HG02610 (cell line): ENCODE measurements at regions not wholly inside any gene's neighbourhood (a gene's known extent, or its start where the extent isn't known, plus 50 kb on each side); places are given as distances from the start of the nearest gene placed in this dataset.
A peak's percentile ranks its signal among the peaks of the same experiment; 100 is the strongest.
"Not testable (repeated sequence)": the region's sequence is repeated elsewhere in the genome, so short reads cannot be mapped to it uniquely, and the experiment has no call there.

ENCODE experiments used
- ATAC-seq: cut with Tn5 transposase; IDR thresholded peaks from one replicate; pipeline ENCODE4 v1.9.1; 2021; ENCODE audit warnings: mild to moderate bottlenecking, moderate library complexity; ENCODE audit not compliant: unreplicated experiment

DNA sequence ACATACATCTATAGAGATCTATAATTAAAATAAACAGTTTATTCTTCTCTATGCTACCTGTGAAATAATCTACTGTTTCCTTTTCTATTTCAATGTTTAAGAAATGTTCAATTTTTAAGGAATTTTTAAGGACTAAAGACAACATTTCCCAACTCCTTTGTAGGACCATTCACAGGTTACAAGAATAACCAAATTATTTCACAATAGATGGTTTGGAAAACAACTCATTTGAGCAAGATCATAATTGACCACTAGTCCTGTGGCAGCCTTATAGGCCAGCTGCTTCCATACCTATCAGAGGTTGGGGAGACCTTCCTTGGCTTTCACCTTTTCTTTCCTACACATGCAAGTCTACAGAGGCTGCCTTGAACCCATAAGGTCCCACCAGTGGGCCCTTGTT is 193.7 kb downstream of the TTC39B start:
- no peak for ATAC-seq

- no peak for ATAC-seq
These were observed 195.9 kb downstream of the TTC39B start for GRCh38 chr9:15111071-15111470.

DNA sequence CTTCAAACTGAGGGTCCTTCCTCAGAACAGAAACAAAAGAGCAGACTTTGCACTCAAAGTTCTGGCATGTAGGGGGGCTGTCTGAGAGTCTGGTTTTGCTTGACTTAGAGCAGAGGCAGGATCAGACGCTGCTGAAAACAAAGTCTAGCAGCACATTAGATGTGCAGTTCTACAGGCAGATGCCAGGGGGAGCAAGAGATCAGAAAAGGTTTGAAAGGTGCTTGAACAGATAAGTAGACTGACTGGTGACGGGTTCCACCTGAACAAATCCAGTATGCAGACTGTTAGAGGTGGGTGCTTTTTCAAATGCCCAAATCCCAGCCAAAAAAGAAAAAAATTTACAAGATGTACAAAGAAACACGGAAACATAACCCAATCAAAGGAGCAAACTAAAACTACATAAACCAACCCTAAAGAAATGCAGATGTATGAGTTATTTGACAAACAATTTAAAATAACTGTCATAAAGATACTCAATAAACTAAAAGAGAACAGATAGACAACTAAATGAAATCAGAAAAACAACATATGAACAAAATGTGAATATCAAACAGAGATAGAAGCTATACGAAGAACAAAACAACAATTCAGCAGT is 194.7 kb upstream of the FREM1 start:
- ATAC-seq: peak; percentile 92

DNA sequence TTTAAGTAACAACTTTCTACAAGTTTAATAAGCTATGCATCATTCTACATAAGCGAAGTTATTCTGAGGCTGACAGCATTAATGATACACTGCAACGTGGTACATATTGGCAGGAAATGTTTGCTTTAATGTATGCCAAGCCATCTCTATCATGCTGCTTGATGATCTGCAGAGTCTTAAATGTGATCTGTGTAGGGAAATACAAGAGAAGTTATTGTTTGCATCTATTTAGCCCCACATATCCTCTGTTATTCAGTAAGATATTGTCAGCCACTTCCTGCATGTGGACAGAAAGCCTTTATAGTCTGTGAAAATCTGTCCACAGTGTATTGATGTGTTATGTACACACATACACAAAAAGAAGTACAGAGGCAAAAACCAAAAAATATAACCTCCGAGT is 193.1 kb upstream of the FREM1 start:
- no peak for ATAC-seq

- no peak for ATAC-seq
These were observed 190.9 kb upstream of the FREM1 start for GRCh38 chr9:15101095-15101494.

DNA sequence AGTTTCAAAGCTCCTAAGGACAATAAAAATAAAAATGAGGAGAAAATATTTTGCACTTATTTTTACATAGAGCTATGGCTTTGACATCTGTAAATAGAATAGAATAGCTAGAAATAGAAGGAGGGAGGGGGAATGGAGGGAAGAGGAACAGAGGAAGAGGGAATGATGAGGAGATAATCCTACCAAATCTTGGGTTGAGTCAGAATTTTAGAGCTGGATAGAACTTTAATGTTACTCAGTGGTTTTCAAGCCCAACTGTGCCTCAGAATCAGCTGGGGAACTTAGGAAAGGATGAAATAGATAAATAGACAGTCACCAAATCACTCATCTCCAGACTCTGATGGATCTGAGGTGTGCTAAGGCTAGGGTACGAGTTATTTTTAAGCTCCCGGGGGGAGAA is 190.3 kb upstream of the FREM1 start:
- no peak for ATAC-seq

DNA sequence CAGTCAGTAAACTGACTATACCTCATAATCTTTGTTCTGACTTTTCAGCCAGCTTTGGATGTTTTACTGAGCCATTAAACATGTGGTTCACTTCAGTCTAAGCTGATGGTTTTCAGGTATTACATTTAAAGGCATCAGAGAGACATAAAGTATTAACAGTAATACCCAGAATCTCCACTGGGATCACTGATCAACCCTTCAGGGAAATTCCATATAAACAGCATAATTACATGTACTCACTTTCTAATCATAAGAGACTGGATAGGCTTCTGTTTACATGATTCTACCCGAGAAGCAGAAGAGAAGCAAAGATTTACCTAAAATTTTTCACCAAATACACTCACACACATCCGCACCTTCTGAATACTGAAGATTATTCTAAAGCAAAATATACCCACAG is 186.7 kb upstream of the FREM1 start:
- ATAC-seq: no peak

DNA sequence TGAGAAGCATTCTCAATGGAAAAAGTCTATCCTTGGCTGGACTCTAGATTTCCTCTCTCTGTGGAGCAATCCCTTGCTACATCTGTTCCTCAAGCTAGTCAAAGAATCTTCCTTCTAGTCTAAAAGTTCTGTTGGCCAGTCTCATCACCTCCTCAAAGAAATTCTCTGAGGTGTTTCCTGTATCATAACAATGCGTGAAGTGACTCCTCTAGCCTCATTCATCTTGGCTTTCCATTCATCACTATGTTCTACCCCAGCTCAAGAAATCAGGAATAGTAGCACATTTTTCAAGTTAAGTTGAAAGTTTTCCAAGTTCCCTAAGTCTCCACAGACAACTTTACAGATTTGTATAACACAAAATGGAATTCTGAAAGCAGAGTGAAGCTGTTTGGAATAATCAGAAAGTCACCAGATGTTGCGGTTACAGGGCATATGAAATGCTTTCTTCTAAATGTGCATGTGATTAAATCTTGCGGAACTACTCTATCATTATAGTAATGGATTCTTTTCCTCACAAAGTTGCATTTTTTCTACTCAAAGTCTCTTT is 176.6 kb upstream of the FREM1 start:
- no peak for ATAC-seq

GRCh38 chr9:15086156-15086763 is 176.0 kb upstream of the FREM1 start:
- no peak for ATAC-seq

DNA sequence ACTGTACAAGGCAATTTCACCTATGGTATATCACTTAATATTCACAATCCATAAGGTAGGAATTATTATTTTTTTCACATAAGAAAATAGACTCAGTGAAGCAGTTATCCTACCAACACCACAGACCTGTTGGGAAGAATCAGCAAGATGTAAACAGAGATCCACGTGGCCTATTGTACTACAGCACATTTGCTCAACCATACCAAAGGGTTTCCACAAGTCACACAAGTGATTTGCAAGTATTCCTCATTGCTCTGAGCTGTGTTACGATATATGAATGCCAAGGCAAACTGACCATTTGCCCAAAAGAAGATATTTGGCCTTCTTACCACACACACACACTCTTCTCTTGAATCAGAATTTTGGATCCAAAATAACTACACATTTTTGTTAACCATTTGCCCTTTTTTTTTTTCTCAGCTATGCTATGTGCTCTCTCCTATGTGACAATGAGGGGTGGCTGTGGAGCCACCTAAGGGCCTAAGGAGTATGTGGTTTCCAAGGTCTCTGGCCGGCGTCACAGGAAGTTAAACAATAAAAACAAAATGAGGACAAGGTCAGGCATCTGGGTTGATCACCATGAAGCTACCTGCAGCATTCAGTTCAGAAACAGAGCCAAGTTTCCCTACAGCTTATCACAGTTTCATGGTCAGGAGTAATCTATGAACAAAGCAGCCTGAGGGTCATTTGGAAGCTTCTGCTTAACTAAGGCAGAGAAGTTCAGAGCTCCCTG is 171.0 kb upstream of the FREM1 start:
- ATAC-seq: no peak

DNA sequence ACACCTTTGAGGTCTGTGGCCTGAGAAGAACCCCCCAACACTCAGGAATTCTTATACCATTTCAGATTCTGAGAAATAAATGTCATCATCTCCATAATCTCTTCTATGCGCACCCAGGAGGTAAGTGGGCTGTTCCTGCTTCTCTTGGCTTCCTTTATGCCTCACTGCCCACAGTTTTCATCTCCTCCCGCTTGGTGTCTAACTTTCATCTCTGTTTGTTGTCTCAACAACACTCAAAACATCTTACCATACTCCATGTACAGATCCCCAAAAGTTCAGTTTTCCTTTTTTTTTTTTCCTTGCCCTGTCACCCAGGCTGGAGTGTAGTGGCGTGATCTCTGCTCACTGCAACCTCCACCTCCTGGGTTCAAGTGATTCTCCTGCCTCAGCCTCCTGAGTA is 170.2 kb upstream of the FREM1 start:
- ATAC-seq: no peak

- ATAC-seq: no peak
These were observed 169.8 kb upstream of the FREM1 start for GRCh38 chr9:15079989-15080388.

GRCh38 chr9:15077946-15078729 is 167.9 kb upstream of the FREM1 start:
- ATAC-seq: no peak

DNA sequence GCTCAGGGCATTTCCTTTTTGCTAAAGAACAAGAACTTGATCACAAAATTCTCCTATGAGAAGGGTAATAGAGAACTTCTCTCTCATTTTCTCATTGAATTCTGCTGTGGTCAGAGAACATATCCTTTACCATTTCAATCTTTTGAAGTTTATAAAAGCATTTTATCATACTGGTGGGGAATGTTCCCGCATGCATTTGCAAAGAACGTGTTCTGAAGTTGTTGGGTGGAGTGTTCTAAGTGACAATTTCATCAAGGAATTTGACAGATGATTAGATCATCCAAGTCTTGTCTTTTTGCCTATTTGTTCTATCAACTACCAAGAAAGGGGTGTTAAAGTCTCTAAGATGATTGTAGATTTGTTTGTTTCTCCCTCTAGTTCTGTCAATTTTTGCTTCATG is 163.4 kb upstream of the FREM1 start:
- ATAC-seq: no peak

GRCh38 chr9:15070716-15071115 is 160.5 kb upstream of the FREM1 start:
- ATAC-seq: no peak

GRCh38 chr9:15069106-15069505 is 158.9 kb upstream of the FREM1 start:
- ATAC-seq: no peak

DNA sequence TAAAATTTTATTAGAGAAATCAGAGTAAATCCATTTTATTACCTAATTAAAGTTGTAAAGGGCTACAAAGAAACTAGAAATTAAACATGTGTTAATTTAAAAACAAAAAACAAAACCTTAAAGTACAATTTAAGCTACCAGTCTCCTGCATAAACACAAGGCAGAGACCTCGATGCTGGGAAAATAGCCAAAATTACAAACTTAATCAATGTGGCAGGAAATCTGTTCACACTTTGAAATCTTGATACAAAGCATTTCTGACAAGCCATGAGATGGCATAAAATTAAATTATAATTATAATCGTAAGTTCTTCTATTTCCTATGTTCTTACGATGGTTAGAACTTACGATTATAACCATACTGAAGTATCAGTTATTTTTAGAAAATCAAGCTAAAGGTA is 158.0 kb upstream of the FREM1 start:
- ATAC-seq: no peak

DNA sequence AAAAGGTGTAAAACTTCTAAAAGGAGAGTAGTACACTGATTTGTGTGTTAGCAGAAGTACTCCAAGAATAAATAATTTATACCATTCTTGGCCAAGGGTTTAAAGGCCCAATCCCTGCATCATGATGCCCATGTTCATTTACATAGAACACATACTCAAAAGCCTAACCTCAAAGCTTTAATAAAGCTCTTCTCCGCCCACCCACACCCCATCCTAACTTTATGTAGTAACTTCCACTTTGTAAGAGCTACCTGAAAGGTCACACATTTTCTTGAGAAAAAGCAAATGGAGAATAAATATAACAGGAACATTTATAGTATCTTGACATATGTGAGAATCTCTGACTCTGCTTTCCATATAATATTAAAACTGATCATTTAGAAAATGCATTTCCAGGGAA is 148.8 kb upstream of the FREM1 start:
- no peak for ATAC-seq

GRCh38 chr9:15058236-15058635 is 148.0 kb upstream of the FREM1 start:
- no peak for ATAC-seq

- not testable (repeated sequence) for ATAC-seq
These were observed 145.1 kb upstream of the FREM1 start for GRCh38 chr9:15055284-15055683.

DNA sequence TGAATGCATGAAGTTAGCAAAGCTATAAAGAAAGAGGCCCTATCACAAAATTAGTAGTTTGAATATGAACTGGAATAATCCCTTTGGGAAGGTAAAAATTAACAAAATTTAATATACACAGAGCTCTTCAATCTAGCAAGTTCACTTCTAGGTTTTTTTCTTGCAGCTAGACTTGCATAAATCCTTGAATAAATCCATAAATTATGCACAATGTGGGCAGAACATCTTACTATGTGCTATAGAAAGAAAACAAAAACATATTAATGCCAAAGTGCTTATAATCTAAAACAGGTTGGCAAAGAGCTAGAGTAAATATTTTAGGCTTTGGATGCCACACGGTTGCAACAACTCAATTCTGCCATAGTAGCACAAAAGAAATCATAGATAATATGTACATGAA is 138.5 kb upstream of the FREM1 start:
- no peak for ATAC-seq
